WI38 (cell line): ENCODE measurements at regions not wholly inside any gene's neighbourhood (a gene's known extent, or its start where the extent isn't known, plus 50 kb on each side); places are given as distances from the start of the nearest gene placed in this dataset.

Experiments
- H3K4me3 ChIP-seq: 2 replicates; pipeline ENCODE4 v1.5.1; 2011; ENCODE audit warnings: low read depth, mild to moderate bottlenecking, control low read depth, low read length
- CTCF ChIP-seq: IDR thresholded peaks from 2 replicates; pipeline ENCODE4 v1.5.1; 2012; ENCODE audit warnings: low read depth, mild to moderate bottlenecking, control low read depth, low read length

- no peak overlapping the region for H3K4me3 ChIP-seq
- TF ChIP-seq CTCF: no peak
These were observed 231.4 kb upstream of the TRPM3 start for GRCh38 chr9:71352837-71353236.

- TF ChIP-seq CTCF: no peak
- H3K4me3 ChIP-seq: no peak overlapping the region
These were observed 227.8 kb upstream of the TRPM3 start for GRCh38 chr9:71349218-71349617.

DNA sequence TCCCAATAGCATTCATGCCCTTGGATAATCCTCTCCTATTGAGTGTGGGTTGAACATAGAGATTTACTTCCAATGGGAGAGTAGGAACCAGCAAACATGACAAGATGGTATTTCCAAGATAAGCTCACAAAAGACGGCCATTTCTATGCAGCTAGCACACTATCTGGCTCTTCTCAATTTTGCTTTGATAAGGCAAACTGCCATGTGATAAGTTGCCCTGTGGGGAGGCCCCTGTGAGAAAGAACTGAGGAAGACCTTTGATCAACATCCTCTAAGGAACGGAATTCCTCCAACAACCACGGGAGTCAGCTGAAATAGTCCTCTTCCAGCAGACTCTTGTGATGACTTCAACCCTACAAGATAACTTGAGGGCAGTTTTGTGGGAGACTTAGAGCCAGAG, 211.9 kb upstream of the TRPM3 start:
- TF ChIP-seq CTCF: no peak
- no peak overlapping the region for H3K4me3 ChIP-seq

DNA sequence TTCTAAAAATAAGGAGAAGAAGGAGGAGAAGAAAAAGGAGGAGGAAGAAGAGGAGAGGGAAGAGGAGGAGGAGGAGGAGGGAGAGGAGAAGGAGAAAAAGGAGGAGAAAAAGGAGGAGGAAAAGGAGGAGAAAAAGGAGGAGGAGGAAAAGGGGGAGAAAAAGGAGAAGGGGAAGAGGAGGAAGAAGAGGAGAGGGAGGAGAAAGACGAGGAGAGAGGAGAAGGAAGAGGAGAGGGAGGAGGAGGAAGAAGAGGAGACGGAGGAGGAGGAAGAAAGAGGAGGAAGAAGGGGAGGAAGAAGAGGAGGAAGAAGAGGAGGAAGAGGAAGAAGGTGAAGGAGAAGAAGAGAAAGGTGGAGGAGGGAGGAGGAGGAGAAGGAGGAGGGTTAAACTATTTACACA, 210.2 kb upstream of the TRPM3 start:
- no peak for TF ChIP-seq CTCF

DNA sequence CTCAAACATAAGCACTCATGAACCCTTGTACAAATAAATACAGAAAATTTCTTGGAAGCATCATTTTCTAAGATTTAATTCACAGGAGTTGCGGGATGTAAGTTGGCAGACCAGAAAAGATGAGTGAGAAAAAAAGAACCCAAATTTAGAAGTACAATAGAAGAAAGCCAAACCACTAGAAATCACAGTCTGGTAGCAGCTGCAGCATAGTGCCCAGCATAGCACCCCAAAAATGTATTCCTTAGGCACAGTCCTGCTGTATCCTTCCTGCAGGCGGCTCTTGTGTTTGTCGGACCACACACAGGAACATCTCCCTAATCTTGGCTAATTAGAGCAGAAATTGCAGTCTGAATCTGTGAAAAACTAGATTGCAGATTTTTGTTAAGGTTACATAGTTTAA, 208.5 kb upstream of the TRPM3 start:
- H3K4me3 ChIP-seq: no peak overlapping the region
- TF ChIP-seq CTCF: no peak

More for the DNA sequence above, 210.2 kb upstream of the TRPM3 start:
- no peak overlapping the region for H3K4me3 ChIP-seq

DNA sequence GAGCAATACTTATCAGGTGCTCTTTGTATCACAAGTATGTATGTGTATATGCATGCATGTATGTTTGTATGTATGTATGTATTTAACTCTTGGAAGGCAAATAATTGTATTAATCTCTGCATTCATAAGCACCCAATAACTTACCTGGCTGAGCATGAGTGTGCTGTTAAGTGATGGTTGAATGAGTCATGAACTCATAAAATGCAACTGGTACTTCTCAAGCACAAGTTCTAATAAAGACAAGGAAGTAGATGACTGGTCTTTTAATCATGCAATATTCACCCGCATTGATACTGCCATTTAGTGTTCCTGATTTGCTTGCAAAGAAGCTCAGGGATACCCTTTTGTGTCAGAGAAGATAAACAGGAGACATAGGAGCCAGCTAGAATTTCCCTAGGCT, 204.9 kb upstream of the TRPM3 start:
- TF ChIP-seq CTCF: no peak
- no peak overlapping the region for H3K4me3 ChIP-seq

- TF ChIP-seq CTCF: no peak
- H3K4me3 ChIP-seq: no peak overlapping the region
These were observed 201.9 kb upstream of the TRPM3 start for GRCh38 chr9:71323357-71323756.
